OCI-LY7 (cell line): ENCODE measurements at regions not wholly inside any gene's neighbourhood (a gene's known extent, or its start where the extent isn't known, plus 50 kb on each side); places are given as distances from the start of the nearest gene placed in this dataset.

ENCODE experiments used
- BruUV-seq: library from RNA; stranded (reverse); fragments of 400-500 nt; replicated peaks from 2 replicates; lab custom pipeline; 2021; lab: Mats Ljungman, UMichigan
- CTCF ChIA-PET: fragments of 300-600 bp; sonication (Branson Sonifier 250); formaldehyde crosslinking; loops from one replicate; lab custom pipeline; 2022; ENCODE audit warnings: antibody characterized with exemption; ENCODE audit not compliant: unreplicated experiment; lab: Charles Lee
- POLR2A ChIA-PET: fragments of 300-600 bp; sonication (Branson Sonifier 250); formaldehyde crosslinking; loops from one replicate; lab custom pipeline; 2022; ENCODE audit warnings: antibody characterized with exemption; lab: Charles Lee
- DNase-seq: peaks from one replicate; pipeline ENCODE4 v3.0.0-alpha.2; 2015; ENCODE audit warnings: low spot score
- H2AFZ ChIP-seq: fragments of 200-600 bp; sonication (generic), shearing (Covaris generic); 2 replicates; pipeline ENCODE4 v1.6.1; 2014; ENCODE audit warnings: mild to moderate bottlenecking, antibody characterized with exemption, low read length, moderate library complexity
- H3K27ac ChIP-seq: fragments of 200-600 bp; sonication (generic); 2 replicates; pipeline ENCODE4 v1.5.1; 2014; ENCODE audit warnings: mixed run types, low read depth, mild to moderate bottlenecking, moderate library complexity, low read length, inconsistent platforms; ENCODE audit not compliant: poor library complexity, severe bottlenecking
- H3K36me3 ChIP-seq: fragments of 200-600 bp; sonication (generic); 2 replicates; pipeline ENCODE4 v1.6.1; 2014; ENCODE audit warnings: mild to moderate bottlenecking, antibody characterized with exemption, low read length, moderate library complexity, mixed read lengths; ENCODE audit not compliant: insufficient read depth
- H3K4me1 ChIP-seq: fragments of 200-600 bp; sonication (generic); 2 replicates; pipeline ENCODE4 v1.5.1; 2014; ENCODE audit warnings: mild to moderate bottlenecking, low read length; ENCODE audit not compliant: insufficient read depth, poor library complexity, severe bottlenecking
- H3K4me2 ChIP-seq: fragments of 200-600 bp; sonication (generic); 2 replicates; pipeline ENCODE4 v1.6.1; 2014; ENCODE audit warnings: mild to moderate bottlenecking, low read length
- H3K4me3 ChIP-seq: fragments of 200-600 bp; sonication (generic); 2 replicates; pipeline ENCODE4 v1.5.1; 2014; ENCODE audit warnings: mild to moderate bottlenecking, low read depth, low read length; ENCODE audit not compliant: poor library complexity, severe bottlenecking
- H3K79me2 ChIP-seq: fragments of 200-600 bp; sonication (generic); 2 replicates; pipeline ENCODE4 v1.6.1; 2016; ENCODE audit warnings: low read depth, mild to moderate bottlenecking, low read length, moderate library complexity, mixed read lengths; ENCODE audit not compliant: insufficient read depth
- H3K9me2 ChIP-seq: fragments of 200-600 bp; sonication (generic); 2 replicates; pipeline ENCODE4 v1.6.1; 2016; ENCODE audit warnings: mild to moderate bottlenecking, low read length, mixed read lengths; ENCODE audit not compliant: insufficient read depth
- H3K9me3 ChIP-seq: fragments of 200-600 bp; sonication (generic); 2 replicates; pipeline ENCODE4 v1.6.1; 2014; ENCODE audit warnings: mild to moderate bottlenecking, mixed run types, low read length, mixed read lengths
- H4K20me1 ChIP-seq: fragments of 200-600 bp; sonication (generic); 2 replicates; pipeline ENCODE4 v1.6.1; 2014; ENCODE audit warnings: mild to moderate bottlenecking, antibody characterized with exemption, low read length, moderate library complexity, mixed read lengths; ENCODE audit not compliant: insufficient read depth
- EZH2phosphoT487 ChIP-seq: fragments of 200-600 bp; sonication (generic); IDR thresholded peaks from 2 replicates; pipeline ENCODE4 v1.6.1; 2018; ENCODE audit warnings: low read depth, borderline replicate concordance, mild to moderate bottlenecking, mixed run types, antibody characterized with exemption, low read length, moderate library complexity, mixed read lengths
- intact Hi-C: fragments of 100-400 bp; cut with micrococcal nuclease; formaldehyde crosslinking; loops from one replicate; pipeline ENCODE4 v1.10.0; 2022; ENCODE audit not compliant: unreplicated experiment
- TF ChIP-seq, protein P1 (sequence below): fragments of 200-600 bp; sonication (generic); conservative IDR thresholded peaks from 2 replicates; pipeline ENCODE4 v1.5.1; 2014; ENCODE audit warnings: mild to moderate bottlenecking, antibody characterized with exemption, low read length, moderate library complexity, mixed read lengths

DNA sequence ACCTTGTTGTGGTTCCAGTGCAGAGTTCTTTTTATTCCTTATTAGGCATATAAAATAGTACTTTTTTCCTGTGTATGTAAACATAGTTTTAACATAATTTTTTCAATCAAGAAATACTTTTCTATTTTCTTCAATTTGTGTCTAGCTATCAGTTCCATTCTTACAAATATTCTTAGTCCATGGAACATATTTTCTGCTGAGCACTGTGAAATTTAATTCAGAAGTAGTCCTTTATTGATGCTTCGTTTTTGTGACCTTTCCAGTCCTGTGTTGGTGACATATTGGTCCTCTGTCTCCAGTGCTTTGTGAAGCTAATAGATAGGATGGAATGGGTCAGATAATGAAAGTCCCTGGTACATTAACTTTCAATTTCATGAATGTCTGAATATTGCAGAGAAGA is 325.1 kb downstream of the SAMD5 start:
- Histone ChIP-seq H3K36me3 (no peaks in the 10 kb centered on the region), H3K9me2 (no peaks in the 10 kb centered on the region), H3K27ac (no peak overlapping the region), H3K4me2 (no peak overlapping the region), H3K9me3 (no peaks in the 10 kb centered on the region), H3K4me3 (no peak overlapping the region), H3K79me2 (no peaks in the 10 kb centered on the region), H3K4me1 (no peaks in the 10 kb centered on the region), H4K20me1 (no peaks in the 10 kb centered on the region), H2AFZ (no peak overlapping the region)
- POLR2A ChIA-PET, result no interaction called here
- intact Hi-C loops, result no loop called here
- BruUV-seq, result no TSS peak
- CTCF ChIA-PET, result no interaction called here
- DNase-seq, result no peak
- TF ChIP-seq, protein P1, sequence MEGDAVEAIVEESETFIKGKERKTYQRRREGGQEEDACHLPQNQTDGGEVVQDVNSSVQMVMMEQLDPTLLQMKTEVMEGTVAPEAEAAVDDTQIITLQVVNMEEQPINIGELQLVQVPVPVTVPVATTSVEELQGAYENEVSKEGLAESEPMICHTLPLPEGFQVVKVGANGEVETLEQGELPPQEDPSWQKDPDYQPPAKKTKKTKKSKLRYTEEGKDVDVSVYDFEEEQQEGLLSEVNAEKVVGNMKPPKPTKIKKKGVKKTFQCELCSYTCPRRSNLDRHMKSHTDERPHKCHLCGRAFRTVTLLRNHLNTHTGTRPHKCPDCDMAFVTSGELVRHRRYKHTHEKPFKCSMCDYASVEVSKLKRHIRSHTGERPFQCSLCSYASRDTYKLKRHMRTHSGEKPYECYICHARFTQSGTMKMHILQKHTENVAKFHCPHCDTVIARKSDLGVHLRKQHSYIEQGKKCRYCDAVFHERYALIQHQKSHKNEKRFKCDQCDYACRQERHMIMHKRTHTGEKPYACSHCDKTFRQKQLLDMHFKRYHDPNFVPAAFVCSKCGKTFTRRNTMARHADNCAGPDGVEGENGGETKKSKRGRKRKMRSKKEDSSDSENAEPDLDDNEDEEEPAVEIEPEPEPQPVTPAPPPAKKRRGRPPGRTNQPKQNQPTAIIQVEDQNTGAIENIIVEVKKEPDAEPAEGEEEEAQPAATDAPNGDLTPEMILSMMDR, result no peak
- TF ChIP-seq EZH2phosphoT487, result no peak

DNA sequence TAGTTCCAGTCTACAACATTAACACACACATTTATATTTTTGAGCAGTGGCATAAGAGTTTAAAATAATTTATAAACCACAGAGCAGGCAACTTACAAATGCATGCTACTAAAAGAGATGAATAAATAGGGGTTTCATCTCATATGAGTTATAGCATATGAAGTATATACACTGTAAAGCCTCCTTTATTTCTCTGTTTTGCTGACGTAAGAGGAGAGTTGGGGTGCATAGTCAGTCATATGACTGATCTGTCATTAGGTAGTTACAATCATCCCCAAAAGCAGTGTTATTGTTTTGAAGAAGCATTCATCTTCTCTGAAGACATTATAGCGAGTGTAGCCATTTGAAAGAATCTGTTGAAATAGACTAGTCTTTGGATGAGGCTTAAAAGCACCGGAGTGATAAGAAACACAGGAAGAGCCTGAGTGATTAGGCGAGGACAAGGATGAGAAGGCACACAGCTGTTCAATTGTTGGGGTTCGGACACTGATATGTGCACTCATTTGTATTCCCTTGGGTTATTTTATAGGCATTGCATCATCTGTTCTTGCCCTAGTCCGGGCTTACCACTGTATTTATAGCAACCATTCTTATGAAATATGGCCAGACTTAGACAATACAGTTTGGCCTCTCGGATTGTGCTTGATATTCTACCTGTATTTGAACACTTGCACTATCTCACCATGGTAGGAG is 325.7 kb downstream of the SAMD5 start:
- H3K4me3 ChIP-seq, result no peak overlapping the region
- H3K4me2 ChIP-seq, result no peak overlapping the region
- H3K36me3 ChIP-seq, result no peaks in the 10 kb centered on the region
- no peak for TF ChIP-seq EZH2phosphoT487
- TF ChIP-seq, protein P1, result no peak
- H3K9me2 ChIP-seq, result no peaks in the 10 kb centered on the region
- ChIA-PET POLR2A (interaction anchor here (0.6 kb wide), 1 partner anchor 454 kb away, joined by 4 read pairs; no protein-coding TSS in a partner anchor), CTCF (no interaction called here)
- intact Hi-C loops, result no loop called here
- H4K20me1 ChIP-seq, result no peaks in the 10 kb centered on the region
- no peaks in the 10 kb centered on the region for H3K9me3 ChIP-seq
- no peaks in the 10 kb centered on the region for H3K79me2 ChIP-seq
- no peak overlapping the region for H2AFZ ChIP-seq
- no peak for DNase-seq
- H3K4me1 ChIP-seq, result no peaks in the 10 kb centered on the region
- no TSS peak for BruUV-seq
- no peak overlapping the region for H3K27ac ChIP-seq

DNA sequence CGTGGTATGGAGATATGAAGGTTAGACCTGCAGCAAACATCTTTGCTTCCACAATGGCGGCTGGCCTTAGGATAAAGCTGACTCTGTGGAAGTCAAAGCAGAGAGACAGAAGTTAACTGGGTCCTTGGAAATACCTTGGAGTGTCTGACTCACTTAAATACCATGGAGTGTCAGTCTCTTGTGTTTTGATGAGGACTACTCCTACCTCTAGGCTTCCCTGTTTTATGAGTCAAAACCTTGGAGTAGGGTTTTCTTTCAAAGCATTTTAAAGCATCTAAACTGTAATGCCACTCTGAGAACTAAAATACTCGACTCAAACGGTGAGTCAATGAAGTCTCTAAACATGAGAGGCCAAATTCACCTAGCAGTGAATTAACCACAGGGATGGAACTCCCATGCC is 329.1 kb downstream of the SAMD5 start:
- no peaks in the 10 kb centered on the region for H4K20me1 ChIP-seq
- POLR2A ChIA-PET, result no interaction called here
- H2AFZ ChIP-seq, result no peak overlapping the region
- DNase-seq, result no peak
- no peak overlapping the region for H3K4me2 ChIP-seq
- intact Hi-C loops, result no loop called here
- H3K9me3 ChIP-seq, result no peaks in the 10 kb centered on the region
- CTCF ChIA-PET, result no interaction called here
- no peak overlapping the region for H3K27ac ChIP-seq
- no peak overlapping the region for H3K4me3 ChIP-seq
- TF ChIP-seq EZH2phosphoT487, result no peak
- TF ChIP-seq, protein P1, result no peak
- H3K4me1 ChIP-seq, result no peaks in the 10 kb centered on the region
- no peaks in the 10 kb centered on the region for H3K79me2 ChIP-seq
- no TSS peak for BruUV-seq
- no peaks in the 10 kb centered on the region for H3K9me2 ChIP-seq
- H3K36me3 ChIP-seq, result no peaks in the 10 kb centered on the region
